ENCODE measurements at regions not wholly inside any gene's neighbourhood (a gene's known extent, or its start where the extent isn't known, plus 50 kb on each side); places are given as distances from the start of the nearest gene placed in this dataset.

- TF ChIP-seq, protein P1, sequence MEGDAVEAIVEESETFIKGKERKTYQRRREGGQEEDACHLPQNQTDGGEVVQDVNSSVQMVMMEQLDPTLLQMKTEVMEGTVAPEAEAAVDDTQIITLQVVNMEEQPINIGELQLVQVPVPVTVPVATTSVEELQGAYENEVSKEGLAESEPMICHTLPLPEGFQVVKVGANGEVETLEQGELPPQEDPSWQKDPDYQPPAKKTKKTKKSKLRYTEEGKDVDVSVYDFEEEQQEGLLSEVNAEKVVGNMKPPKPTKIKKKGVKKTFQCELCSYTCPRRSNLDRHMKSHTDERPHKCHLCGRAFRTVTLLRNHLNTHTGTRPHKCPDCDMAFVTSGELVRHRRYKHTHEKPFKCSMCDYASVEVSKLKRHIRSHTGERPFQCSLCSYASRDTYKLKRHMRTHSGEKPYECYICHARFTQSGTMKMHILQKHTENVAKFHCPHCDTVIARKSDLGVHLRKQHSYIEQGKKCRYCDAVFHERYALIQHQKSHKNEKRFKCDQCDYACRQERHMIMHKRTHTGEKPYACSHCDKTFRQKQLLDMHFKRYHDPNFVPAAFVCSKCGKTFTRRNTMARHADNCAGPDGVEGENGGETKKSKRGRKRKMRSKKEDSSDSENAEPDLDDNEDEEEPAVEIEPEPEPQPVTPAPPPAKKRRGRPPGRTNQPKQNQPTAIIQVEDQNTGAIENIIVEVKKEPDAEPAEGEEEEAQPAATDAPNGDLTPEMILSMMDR (IDR thresholded peaks at IDR 0.05; ENCODE audit: extremely low read depth, missing control alignments): no peak
Measured at GRCh38 chr1:222335586-222335985, 212.3 kb downstream of the HHIPL2 start.

GRCh38 chr1:222334026-222334680, 213.8 kb downstream of the HHIPL2 start:
- TF ChIP-seq, protein P1 (IDR thresholded peaks at IDR 0.05; ENCODE audit: extremely low read depth, missing control alignments): no peak

More at GRCh38 chr1:222335586-222335985, 212.3 kb downstream of the HHIPL2 start:
- no peak for DNase-seq (ENCODE audit: low spot score)

DNA sequence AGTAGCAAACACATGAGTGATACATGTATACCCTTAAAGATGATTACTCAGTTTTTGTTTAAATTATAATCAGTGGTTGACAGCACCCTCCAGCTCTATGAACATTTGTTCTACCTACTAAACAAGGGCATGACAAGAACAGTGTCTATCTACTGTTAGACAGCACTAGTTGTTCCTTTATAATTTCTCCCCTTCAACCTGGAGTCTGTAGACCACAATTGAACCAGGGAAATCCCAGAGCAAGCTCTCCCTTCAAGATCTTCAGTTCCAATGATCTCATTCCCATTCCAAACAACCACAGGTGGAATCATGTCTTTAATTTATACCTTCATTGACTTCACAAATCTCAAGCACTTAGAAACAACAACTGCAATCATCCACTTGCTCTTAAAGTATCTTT, 216.1 kb downstream of the HHIPL2 start:
- TF ChIP-seq, protein P1 (IDR thresholded peaks at IDR 0.05; ENCODE audit: extremely low read depth, missing control alignments): no peak
- DNase-seq (ENCODE audit: low spot score): no peak

More at GRCh38 chr1:222334026-222334680, 213.8 kb downstream of the HHIPL2 start:
- no peak for DNase-seq (ENCODE audit: low spot score)

- DNase-seq (ENCODE audit: low spot score): no peak
Measured at GRCh38 chr1:222331340-222331739, 216.6 kb downstream of the HHIPL2 start.

GRCh38 chr1:222329493-222330045, 218.3 kb downstream of the HHIPL2 start:
- no peak for DNase-seq (ENCODE audit: low spot score)
- TF ChIP-seq, protein P1 (IDR thresholded peaks at IDR 0.05; ENCODE audit: extremely low read depth, missing control alignments): no peak

More at GRCh38 chr1:222331340-222331739, 216.6 kb downstream of the HHIPL2 start:
- TF ChIP-seq, protein P1 (IDR thresholded peaks at IDR 0.05; ENCODE audit: extremely low read depth, missing control alignments): no peak

- TF ChIP-seq, protein P1 (IDR thresholded peaks at IDR 0.05; ENCODE audit: extremely low read depth, missing control alignments): no peak
- DNase-seq (ENCODE audit: low spot score): no peak
Measured at GRCh38 chr1:222326710-222327036, 221.2 kb downstream of the HHIPL2 start.

GRCh38 chr1:222326006-222326709, 221.7 kb downstream of the HHIPL2 start:
- DNase-seq (ENCODE audit: low spot score): no peak
- TF ChIP-seq, protein P1 (IDR thresholded peaks at IDR 0.05; ENCODE audit: extremely low read depth, missing control alignments): no peak

Data from GM20000 (cell line).